HG02885 (cell line): ENCODE measurements at regions not wholly inside any gene's neighbourhood (a gene's known extent, or its start where the extent isn't known, plus 50 kb on each side); places are given as distances from the start of the nearest gene placed in this dataset.
"Not testable (repeated sequence)": the region's sequence is repeated elsewhere in the genome, so short reads cannot be mapped to it uniquely, and the experiment has no call there.

Experiments
- ATAC-seq: cut with Tn5 transposase; IDR thresholded peaks from one replicate; pipeline ENCODE4 v1.9.1; 2021; ENCODE audit warnings: mild to moderate bottlenecking; ENCODE audit not compliant: unreplicated experiment, poor library complexity

GRCh38 chrX:68978255-68978654 lies 149.4 kb downstream of the EFNB1 start:
- no peak for ATAC-seq

GRCh38 chrX:68953331-68953730 lies 124.5 kb downstream of the EFNB1 start:
- no peak for ATAC-seq

GRCh38 chrX:68951942-68952619 lies 123.3 kb downstream of the EFNB1 start:
- not testable (repeated sequence) for ATAC-seq

- no peak for ATAC-seq
These were observed 122.1 kb downstream of the EFNB1 start for GRCh38 chrX:68950937-68951336.

GRCh38 chrX:68947882-68948605 lies 119.2 kb downstream of the EFNB1 start:
- no peak for ATAC-seq

GRCh38 chrX:68945603-68946228 lies 116.9 kb downstream of the EFNB1 start:
- ATAC-seq: peak; percentile 47

- ATAC-seq: no peak
These were observed 116.3 kb downstream of the EFNB1 start for GRCh38 chrX:68945081-68945602.

- ATAC-seq: no peak
These were observed 115.4 kb downstream of the EFNB1 start for GRCh38 chrX:68944211-68944610.

- ATAC-seq: no peak
These were observed 114.0 kb downstream of the EFNB1 start for GRCh38 chrX:68942840-68943239.

GRCh38 chrX:68942104-68942503 lies 113.3 kb downstream of the EFNB1 start:
- ATAC-seq: no peak

- ATAC-seq: no peak
These were observed 112.6 kb downstream of the EFNB1 start for GRCh38 chrX:68941385-68941952.

GRCh38 chrX:68940601-68941000 lies 111.8 kb downstream of the EFNB1 start:
- no peak for ATAC-seq

GRCh38 chrX:68939868-68940267 lies 111.0 kb downstream of the EFNB1 start:
- no peak for ATAC-seq

- ATAC-seq: no peak
These were observed 109.6 kb downstream of the EFNB1 start for GRCh38 chrX:68938244-68939004.

- no peak for ATAC-seq
These were observed 108.8 kb downstream of the EFNB1 start for GRCh38 chrX:68937581-68937980.

- ATAC-seq: no peak
These were observed 107.8 kb downstream of the EFNB1 start for GRCh38 chrX:68936608-68937007.

GRCh38 chrX:68936126-68936525 lies 107.3 kb downstream of the EFNB1 start:
- no peak for ATAC-seq

- ATAC-seq: no peak
These were observed 106.5 kb downstream of the EFNB1 start for GRCh38 chrX:68935362-68935761.

GRCh38 chrX:68934922-68935321 lies 106.1 kb downstream of the EFNB1 start:
- ATAC-seq: no peak

GRCh38 chrX:68934421-68934820 lies 105.6 kb downstream of the EFNB1 start:
- ATAC-seq: no peak
